HG03097 (cell line): ENCODE measurements at regions not wholly inside any gene's neighbourhood (a gene's known extent, or its start where the extent isn't known, plus 50 kb on each side); places are given as distances from the start of the nearest gene placed in this dataset.

Experiments
- ATAC-seq: cut with Tn5 transposase; IDR thresholded peaks from one replicate; pipeline ENCODE4 v1.9.1; 2021; ENCODE audit not compliant: unreplicated experiment, low FRiP score

- no peak for ATAC-seq
Measured at GRCh38 chr6:95240514-95240913, 336.8 kb upstream of the MANEA start.

- ATAC-seq: no peak
Measured at GRCh38 chr6:95242560-95242959, 334.8 kb upstream of the MANEA start.

DNA sequence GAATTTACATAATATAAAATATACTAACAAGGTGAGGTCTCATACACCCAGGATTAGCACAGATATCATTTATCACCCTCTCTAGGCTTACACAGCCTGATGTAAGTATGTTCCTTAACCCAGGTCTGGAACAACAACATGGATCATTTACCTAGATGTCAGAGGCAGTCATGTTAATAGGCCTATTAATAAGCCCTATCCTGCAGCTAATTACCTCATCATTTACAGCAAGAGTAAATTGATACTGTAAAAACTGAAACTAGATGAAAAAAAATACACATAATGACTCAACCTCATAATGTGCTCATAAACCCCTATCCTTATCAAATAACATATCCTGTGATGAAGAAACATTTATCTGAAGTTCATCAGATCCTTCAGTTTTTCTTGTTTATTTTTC is 334.3 kb upstream of the MANEA start:
- no peak for ATAC-seq

- ATAC-seq: no peak
Measured at GRCh38 chr6:95244751-95245150, 332.6 kb upstream of the MANEA start.

- no peak for ATAC-seq
Measured at GRCh38 chr6:95248499-95248898, 328.8 kb upstream of the MANEA start.

DNA sequence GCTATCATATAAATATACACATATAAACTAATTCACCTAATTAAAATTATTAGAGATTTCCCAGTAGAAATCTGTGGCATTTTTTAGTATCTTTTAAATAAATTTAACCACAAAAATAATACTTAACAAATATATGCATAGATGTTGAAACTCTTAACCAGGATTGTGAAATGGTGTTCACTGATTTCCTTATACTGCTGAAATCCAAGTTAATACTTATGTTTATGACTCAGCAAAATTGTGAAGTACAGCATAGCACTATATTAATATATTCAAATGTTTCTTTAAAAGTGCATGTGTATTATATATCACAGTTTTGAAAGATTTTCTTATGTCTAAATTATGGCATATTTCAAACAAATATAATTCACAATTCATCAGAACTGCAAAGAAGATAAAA is 328.2 kb upstream of the MANEA start:
- no peak for ATAC-seq

GRCh38 chr6:95249661-95250060 is 327.7 kb upstream of the MANEA start:
- no peak for ATAC-seq

DNA sequence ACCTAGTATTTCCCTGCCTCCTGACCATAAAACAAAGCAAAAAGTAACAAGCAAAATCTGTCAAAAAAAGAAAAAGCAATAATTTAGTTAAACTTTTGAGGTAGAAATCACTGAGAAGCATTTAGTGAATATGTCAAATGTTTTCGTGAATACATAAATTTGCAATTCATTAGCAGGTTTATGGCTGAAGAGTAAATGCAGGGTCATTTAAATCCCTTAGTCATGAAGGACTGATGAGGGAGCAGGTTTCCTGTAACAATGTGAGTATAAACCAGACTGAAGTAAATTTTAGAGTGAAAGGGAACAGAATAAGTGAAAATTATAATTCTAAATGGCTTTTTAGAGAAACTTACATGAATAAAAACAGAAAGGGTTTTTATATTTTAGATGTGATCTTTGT is 313.5 kb upstream of the MANEA start:
- ATAC-seq: no peak

GRCh38 chr6:95266537-95267258 is 310.6 kb upstream of the MANEA start:
- ATAC-seq: no peak

DNA sequence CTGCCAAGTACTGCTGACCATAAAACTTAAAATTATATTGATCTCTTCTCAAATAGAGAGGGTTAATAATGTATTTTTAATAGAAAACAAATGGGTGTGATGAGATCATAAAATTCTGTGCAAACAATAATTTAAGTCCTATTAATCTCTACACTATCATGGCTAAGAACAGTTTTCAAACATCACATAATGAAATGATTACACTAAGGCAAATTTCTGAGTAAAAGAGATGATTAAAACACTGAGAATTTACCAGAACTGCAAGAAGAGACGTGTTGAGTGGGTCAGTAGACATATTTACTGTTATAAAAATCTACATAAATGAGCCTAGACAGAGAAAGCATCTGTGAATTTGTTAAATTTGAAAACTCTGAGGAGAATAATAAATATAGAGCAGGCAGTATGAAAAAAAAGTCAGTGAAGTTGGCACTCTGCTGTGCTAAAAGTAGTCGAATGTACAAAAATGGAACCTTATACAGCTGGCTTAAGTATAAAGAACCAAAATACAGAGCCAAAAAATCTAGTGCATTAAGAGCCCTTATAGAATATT is 302.6 kb upstream of the MANEA start:
- ATAC-seq: no peak

DNA sequence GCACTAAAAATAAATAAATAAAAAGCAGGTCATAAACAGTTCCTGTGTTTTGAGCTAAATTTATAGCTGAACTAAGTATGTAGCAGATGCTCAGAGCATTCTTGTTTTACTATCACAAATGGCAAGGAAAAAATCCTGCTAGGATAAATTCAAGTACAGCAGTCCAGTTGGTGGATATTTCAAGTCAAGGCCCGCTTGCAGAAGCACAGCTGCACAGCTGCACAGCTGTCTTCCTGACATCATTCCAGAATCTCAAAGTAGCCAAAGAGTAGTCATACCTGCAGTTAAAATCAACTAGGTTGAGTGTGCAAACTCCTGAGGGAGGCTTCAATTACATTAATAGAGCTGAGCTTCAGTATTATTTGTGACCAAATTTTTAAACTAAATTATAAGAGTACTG is 297.7 kb upstream of the MANEA start:
- ATAC-seq: no peak

- ATAC-seq: no peak
Measured at GRCh38 chr6:95280686-95281273, 296.6 kb upstream of the MANEA start.

DNA sequence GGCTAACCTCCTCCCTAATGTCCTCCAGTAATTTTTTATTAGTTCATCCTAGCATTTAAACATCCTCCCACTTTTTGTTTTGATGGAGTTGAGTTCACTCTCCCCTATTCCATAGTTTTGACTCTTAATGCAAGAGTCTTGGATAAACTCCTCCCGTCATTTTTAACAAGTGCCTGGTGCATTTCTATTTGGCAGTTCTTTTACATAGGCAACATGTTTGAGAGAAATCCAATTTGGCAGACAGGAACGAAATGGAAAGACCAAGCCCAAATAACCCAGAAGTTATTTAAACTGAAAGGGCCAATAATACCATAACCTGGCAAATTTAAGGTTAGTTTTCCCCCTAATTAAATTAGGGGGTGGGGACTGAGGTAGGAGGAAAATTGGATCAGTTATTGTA is 291.5 kb upstream of the MANEA start:
- no peak for ATAC-seq

GRCh38 chr6:95286874-95287273 is 290.5 kb upstream of the MANEA start:
- ATAC-seq: no peak

DNA sequence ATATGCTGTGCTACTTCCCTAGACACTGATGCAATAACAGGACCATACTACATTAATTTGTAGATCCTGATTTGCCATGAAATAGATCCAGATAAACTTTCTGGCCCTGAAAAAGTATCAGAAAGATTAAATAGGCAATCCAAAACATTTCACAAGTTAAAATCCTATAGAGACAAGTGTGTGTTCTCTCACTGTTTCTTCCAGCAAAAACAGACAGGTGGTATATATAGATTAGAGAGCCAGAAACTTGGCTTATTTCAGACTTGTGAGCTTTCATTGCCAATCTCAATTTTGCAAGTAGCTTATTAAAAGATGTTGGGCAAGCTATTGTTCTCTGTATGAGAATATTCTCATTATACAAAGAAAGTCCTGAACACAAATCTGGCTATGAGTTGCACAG is 289.1 kb upstream of the MANEA start:
- ATAC-seq: no peak

DNA sequence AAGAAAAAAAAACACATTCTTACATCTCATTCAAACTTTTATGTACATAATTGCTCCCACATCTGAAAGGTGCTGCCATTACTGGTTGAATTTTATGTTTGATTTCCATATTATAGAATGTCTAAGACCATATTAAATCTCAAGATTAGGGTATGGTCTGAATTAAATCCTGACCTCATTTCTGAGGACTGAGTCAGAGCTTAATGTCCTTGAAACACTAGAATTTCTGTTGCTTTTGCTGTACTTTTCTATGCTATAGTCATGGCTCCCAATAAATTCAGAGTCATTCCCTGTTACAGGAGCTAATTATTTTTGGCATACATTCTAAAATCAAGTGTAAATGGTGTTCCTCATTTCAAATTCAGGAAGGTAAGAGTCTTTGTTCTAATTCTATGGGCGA is 285.3 kb upstream of the MANEA start:
- ATAC-seq: no peak

DNA sequence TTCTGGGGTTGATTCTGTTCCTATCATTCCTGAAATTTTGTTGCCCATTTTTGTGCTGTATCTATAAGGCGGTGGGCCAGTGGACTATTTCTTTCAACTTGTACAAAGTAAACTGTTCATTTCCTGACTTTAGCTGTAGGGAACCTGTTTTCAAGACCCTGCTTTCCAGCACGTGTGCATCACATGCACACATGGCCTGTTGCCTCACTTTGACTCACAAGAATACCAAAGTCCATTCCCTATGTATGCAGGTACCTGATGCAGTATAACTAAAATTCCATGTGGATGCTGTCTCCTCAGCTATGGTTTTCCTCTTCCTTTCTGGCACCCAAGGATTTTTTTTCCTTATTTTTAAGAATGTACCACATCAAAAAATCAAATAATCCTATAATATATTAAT is 284.1 kb upstream of the MANEA start:
- no peak for ATAC-seq

GRCh38 chr6:95294043-95294442 is 283.3 kb upstream of the MANEA start:
- no peak for ATAC-seq

- ATAC-seq: no peak
Measured at GRCh38 chr6:95309545-95309944, 267.8 kb upstream of the MANEA start.

GRCh38 chr6:95318137-95318536 is 259.2 kb upstream of the MANEA start:
- no peak for ATAC-seq

- ATAC-seq: no peak
Measured at GRCh38 chr6:95321126-95321525, 256.2 kb upstream of the MANEA start.

DNA sequence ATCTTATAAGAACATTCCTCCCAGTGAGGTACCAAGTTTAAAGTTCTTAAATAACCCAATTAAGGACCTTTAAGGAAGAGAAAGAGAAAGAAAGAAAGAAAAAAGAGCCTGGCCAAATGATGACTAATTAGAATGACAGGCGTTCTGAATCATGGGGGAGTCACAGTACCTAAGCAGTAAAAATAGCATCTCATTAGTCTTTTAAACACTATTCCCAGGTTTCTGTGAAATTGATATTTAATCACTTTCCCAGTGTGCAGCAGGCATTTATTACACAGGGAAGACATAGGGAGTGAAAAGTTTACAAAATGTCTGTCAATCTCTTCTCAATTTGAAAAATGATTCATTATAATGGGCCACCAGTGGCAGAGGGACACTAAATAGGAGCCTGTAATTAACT is 251.4 kb upstream of the MANEA start:
- no peak for ATAC-seq
